ENCODE measurements at regions not wholly inside any gene's neighbourhood (a gene's known extent, or its start where the extent isn't known, plus 50 kb on each side); places are given as distances from the start of the nearest gene placed in this dataset.
"Not testable (repeated sequence)": the region's sequence is repeated elsewhere in the genome, so short reads cannot be mapped to it uniquely, and the experiment has no call there.

DNA sequence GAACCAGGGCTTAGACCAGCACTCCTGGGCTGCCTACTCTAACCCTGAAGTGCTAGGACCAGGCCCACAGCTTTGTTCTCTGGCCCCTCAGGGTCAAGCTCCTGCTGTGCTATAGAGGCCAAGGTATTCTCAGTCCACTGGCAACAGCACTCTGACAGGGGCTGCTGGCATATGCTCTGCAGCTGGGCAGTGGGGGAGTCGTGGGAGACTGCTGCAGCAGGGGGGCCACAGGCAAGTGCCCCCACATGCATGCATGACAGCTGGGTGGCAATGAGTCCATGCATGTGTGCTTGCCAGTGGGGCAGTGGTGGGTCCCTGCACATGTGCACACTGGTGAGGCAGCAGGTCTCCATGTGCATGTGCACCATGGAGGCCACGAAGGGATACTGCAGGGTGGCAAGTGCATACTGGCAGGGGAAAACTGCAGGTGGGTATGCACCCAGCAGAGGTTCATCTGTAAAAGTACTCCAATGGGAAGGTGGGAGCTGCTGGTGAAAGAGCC, 364.9 kb upstream of the IRAK1BP1 start:
- DNase-seq (ENCODE audit: low read depth, low spot score): no peak

- DNase-seq (ENCODE audit: low read depth, low spot score): no peak
These were observed 362.2 kb upstream of the IRAK1BP1 start for GRCh38 chr6:78505178-78505577.

- no peak for DNase-seq (ENCODE audit: low read depth, low spot score)
These were observed 356.3 kb upstream of the IRAK1BP1 start for GRCh38 chr6:78511009-78511408.

DNA sequence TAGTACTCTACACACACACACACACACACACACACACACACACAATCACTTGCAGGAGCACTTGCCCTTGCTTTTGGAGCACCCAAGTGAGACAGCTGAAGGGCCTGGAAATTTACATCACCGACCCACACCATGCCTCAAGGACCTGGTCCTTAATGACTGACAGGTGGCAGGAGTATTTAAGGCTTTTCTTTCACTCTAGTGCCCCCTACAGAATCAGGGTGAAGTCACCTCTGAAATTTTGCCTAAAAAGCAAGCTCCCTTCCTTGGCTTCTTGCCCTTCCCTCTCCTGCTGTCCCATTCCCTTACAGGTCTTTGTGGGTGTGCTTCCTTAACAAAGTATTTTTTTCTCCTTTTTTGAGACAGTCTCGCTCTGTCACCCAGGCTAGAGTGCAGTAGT, 353.5 kb upstream of the IRAK1BP1 start:
- peak; percentile 20 for DNase-seq (ENCODE audit: low read depth, low spot score)

DNA sequence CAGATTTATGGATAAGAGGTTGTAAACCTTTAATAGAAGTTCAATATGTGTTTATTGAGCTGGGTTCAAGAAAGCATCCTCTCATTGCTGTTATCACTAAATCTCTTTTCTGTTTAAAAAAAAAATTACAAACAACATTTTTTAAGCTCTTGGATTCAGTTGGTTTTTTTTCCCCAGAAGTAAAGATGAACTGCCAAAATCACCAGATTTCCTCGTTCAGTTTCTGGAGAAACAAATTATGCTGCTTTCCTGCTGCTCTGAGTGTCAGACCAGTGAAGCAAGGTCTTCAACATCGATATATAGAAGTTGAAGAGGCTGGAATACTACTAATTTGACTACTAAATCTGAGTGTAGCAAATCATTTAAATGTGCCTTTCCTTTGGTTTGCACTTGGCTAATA, 352.1 kb upstream of the IRAK1BP1 start:
- no peak for DNase-seq (ENCODE audit: low read depth, low spot score)

DNA sequence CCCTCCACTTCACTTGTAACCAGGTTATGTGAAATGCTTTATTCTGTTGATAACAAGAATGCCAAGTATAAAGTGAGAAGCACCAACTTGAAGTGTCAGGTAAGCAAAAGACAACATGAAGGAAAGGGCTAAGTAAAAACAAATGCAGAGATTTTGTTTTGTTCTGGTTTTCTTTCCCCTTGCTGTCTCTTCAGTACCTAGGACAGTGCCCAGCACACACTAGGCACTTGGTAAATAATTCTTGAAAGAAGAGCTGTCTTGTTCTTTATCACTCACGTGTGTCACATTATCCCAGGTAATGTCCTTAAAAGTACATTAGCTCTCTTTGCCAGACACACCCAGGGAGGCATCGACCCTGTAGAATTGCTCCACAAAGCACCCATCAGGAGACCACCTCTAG, 350.0 kb upstream of the IRAK1BP1 start:
- no peak for DNase-seq (ENCODE audit: low read depth, low spot score)

- DNase-seq (ENCODE audit: low read depth, low spot score): no peak
These were observed 343.7 kb upstream of the IRAK1BP1 start for GRCh38 chr6:78523622-78524021.

DNA sequence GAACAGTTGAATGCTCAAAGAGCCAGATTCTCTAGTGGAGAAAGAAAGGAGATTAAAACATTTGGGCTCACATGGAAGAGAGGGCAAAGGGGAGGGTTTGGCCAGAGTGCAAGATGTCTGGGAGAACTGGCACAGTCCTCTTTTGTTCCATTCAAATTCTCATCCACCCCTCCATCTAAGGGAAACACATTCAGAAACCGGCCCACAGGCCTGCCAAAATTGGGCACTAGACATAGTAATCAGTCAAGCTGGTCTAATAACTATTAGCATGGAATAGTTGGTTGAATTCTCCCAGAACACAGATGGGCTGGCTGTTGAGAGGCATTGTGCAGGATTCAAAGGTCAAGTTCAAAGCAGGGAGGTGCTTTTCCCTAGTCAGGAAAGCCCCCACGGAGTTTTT, 341.4 kb upstream of the IRAK1BP1 start:
- DNase-seq (ENCODE audit: low read depth, low spot score): no peak

GRCh38 chr6:78526432-78526831, 340.9 kb upstream of the IRAK1BP1 start:
- no peak for DNase-seq (ENCODE audit: low read depth, low spot score)

GRCh38 chr6:78528926-78529325, 338.4 kb upstream of the IRAK1BP1 start:
- DNase-seq (ENCODE audit: low read depth, low spot score): no peak

DNA sequence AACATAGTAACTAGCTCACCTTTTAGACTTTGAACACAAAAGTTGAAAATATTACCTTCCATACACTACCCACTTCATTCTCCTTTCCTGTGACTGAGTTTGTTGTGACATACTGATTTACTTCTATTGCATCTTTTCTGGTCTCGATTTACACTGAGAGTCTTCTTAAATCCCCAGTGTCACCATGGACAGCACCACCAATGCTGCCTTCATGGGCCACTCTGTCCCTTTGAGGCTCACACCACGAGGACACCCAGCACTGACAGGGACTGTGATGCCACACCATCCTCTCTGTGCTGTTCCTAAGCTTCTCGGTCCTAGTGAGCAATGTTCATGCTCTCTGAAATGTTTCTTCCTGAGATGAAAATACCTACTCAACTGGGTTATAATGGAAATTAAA, 337.1 kb upstream of the IRAK1BP1 start:
- no peak for DNase-seq (ENCODE audit: low read depth, low spot score)

GRCh38 chr6:78533426-78533825, 333.9 kb upstream of the IRAK1BP1 start:
- no peak for DNase-seq (ENCODE audit: low read depth, low spot score)

GRCh38 chr6:78533876-78534275, 333.5 kb upstream of the IRAK1BP1 start:
- no peak for DNase-seq (ENCODE audit: low read depth, low spot score)

DNA sequence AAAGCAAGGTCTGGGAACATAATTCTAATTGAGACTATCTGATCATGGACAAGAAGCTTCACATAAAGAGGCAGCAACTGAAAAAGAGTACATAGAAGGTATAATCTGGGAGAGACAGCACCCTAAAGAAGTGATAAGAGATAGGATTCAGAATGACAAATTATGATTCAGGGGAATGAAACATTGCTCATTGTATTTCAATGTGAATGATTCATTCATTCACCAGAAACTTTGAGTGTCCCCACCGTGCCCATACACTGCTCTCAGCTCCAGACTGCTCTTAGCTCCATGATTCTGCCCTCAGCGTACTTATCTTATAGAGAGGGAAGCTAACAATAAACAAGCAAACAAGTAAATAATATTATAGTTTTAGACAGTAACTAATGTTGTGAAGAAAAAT, 329.3 kb upstream of the IRAK1BP1 start:
- no peak for DNase-seq (ENCODE audit: low read depth, low spot score)

DNA sequence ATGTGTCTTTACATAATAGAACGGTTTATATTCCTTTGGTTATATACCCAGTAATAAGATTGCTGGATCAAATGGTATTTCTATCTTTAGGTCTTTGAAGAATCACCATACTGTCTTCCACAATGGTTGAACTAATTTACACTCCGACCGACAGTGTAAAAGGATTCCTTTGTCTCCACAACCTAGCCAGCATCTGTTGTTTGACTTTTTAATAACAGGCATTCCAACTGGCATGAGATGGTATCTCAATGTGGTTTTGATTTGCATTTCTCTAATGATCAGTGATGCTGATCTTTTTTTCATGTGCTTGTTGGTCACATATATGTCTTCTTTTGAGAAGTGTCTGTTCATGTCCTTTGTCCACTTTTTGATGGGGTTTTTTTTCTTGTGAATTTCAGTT, 319.7 kb upstream of the IRAK1BP1 start:
- not testable (repeated sequence) for DNase-seq (ENCODE audit: low read depth, low spot score)

GRCh38 chr6:78551361-78551760, 316.0 kb upstream of the IRAK1BP1 start:
- DNase-seq (ENCODE audit: low read depth, low spot score): no peak

DNA sequence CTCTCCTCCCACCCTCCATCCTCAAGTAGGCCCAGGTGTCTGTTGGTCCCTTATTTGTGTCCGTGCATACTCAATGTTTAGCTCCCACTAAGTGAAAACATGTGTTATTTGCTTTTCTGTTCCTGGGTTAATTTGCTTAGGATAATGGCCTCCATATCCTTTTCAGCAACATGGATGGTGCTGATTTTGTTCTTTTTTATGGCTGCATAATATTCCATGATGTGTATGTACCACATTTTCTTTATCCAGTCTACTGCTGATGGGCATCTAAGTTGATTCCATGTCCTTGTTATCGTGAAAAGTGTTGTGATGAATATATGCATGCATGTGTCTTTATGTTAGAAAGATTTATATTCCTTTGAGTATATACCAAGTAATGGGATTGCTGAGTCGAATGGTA, 314.9 kb upstream of the IRAK1BP1 start:
- DNase-seq (ENCODE audit: low read depth, low spot score): no peak

DNA sequence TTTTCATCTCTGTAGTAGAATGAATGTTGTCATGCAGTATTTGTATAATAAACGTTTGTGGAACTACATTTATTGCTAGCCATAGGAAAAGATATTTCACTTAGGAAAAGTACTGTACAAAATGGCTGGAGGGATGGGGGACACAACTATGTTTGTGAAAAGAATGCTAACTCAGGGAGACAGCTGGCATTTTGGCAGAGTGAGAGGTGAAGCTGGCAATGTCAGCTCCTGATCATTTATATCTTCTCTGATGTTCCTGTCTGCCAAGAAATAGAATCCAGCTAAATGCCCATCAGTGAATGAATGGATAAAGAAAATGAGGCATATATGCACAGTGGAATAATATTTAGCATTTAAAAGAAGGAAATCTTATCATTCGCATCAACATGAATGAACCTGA, 313.0 kb upstream of the IRAK1BP1 start:
- no peak for DNase-seq (ENCODE audit: low read depth, low spot score)

DNA sequence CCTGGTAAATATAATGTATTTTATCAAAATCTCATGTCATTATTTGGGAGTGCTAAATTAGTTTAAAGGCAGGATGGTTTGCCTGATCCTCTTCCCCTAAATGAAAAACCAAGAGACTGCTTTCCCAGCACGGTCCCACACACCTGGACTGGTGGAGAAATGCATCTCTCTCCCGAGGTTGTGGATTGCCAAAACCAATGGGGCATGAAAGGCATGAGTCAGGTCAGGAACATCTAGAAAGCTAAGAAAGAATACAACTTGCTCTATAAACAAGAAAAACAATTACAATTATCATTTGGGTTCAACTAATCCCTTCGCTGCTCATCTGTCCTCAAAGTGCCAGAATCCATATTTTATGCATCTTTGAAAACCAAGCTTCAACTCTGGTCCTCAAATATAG, 308.3 kb upstream of the IRAK1BP1 start:
- DNase-seq (ENCODE audit: low read depth, low spot score): no peak

- no peak for DNase-seq (ENCODE audit: low read depth, low spot score)
These were observed 306.3 kb upstream of the IRAK1BP1 start for GRCh38 chr6:78561015-78561414.

DNA sequence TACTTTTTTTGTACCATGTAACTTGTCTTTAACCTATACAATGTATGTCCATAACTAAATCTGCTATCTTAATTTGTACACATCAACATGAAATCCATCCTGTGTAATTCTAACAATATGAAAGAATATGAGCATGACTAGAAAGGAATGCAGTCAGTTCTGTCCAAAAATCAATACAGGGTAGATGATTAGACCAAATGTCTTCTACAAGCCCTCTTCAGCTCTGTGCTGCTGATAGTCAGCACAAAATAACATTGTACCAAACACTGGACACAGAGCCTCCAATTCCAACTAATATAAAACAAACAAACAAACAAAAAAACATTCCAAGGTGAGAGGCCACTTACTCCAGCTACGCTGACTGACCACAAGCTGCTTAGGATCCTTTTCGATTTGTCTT, 301.4 kb upstream of the IRAK1BP1 start:
- DNase-seq (ENCODE audit: low read depth, low spot score): no peak

DNA sequence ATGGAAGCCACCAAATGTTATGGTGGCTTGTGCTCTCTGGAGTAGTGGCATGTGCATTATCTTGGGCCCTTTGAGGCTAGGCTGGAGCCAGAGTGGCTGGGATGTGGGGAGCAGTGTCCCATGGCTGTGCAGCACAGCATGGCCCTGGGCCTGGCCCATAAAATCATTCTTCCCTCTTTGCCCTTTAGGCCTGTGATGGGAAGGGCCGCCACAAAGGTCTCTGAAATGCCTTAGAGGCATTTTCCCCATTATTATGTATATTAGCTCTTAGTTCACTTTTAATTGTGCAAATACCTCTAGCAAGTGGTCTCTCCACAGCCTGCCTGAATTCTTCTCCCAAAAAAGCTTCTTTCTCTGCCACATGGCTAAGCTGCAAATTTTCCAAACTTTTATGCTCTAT, 297.3 kb upstream of the IRAK1BP1 start:
- DNase-seq (ENCODE audit: low read depth, low spot score): peak; percentile 52

GRCh38 chr6:78577585-78577984, 289.8 kb upstream of the IRAK1BP1 start:
- no peak for DNase-seq (ENCODE audit: low read depth, low spot score)

- DNase-seq (ENCODE audit: low read depth, low spot score): no peak
These were observed 288.9 kb upstream of the IRAK1BP1 start for GRCh38 chr6:78578430-78578829.

DNA sequence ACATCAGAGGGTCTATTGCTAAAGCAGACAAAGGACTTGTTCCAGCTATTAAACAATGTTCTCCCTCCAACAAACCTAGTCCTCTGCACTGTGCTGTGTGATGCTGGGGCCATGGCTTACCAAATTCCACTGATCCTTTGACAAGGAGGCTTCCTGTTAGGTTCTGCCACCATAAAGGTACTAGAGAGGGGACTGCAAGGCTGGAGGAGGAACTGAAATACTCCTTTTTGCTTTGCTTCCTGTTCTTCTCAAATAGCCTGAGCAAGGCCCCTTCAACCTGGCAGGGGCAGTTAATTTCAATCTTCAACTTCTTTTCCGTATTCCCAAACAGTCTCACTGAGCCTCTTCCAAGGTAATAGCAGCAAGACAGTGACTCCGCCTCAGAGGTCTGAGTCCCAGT, 286.4 kb upstream of the IRAK1BP1 start:
- DNase-seq (ENCODE audit: low read depth, low spot score): no peak
